Endothelial cell (in vitro differentiated cells): ENCODE measurements at regions not wholly inside any gene's neighbourhood (a gene's known extent, or its start where the extent isn't known, plus 50 kb on each side); places are given as distances from the start of the nearest gene placed in this dataset.
"Not testable (repeated sequence)": the region's sequence is repeated elsewhere in the genome, so short reads cannot be mapped to it uniquely, and the experiment has no call there.

Source experiments
- DNase-seq: peaks from one replicate; pipeline ENCODE4 v3.0.0; 2021; ENCODE audit warnings: low spot score
- H3K27ac Mint-ChIP-seq: one replicate; pipeline ENCODE4 v1.8.0; 2021; ENCODE audit warnings: mixed read lengths, inconsistent platforms; ENCODE audit not compliant: unreplicated experiment
- H3K27me3 Mint-ChIP-seq: one replicate; pipeline ENCODE4 v1.8.0; 2021; ENCODE audit warnings: mild to moderate bottlenecking, moderate library complexity, mixed read lengths, inconsistent platforms; ENCODE audit not compliant: unreplicated experiment
- H3K36me3 Mint-ChIP-seq: one replicate; pipeline ENCODE4 v1.8.0; 2021; ENCODE audit warnings: mild to moderate bottlenecking, low read depth, mixed read lengths, inconsistent platforms; ENCODE audit not compliant: unreplicated experiment
- H3K4me1 Mint-ChIP-seq: one replicate; pipeline ENCODE4 v1.8.0; 2021; ENCODE audit warnings: mild to moderate bottlenecking, mixed read lengths, inconsistent platforms; ENCODE audit not compliant: unreplicated experiment
- H3K4me3 Mint-ChIP-seq: one replicate; pipeline ENCODE4 v1.8.0; 2021; ENCODE audit warnings: mild to moderate bottlenecking, mixed read lengths, inconsistent platforms; ENCODE audit not compliant: unreplicated experiment
- H3K9me3 Mint-ChIP-seq: one replicate; pipeline ENCODE4 v1.8.0; 2021; ENCODE audit warnings: mixed read lengths, inconsistent platforms; ENCODE audit not compliant: unreplicated experiment
- CTCF ChIP-seq: fragments of 200-600 bp; sonication (generic); IDR thresholded peaks from one replicate; pipeline ENCODE4 v1.5.0; 2021; ENCODE audit warnings: antibody characterized with exemption; ENCODE audit not compliant: unreplicated experiment

GRCh38 chr4:67412153-67412712 is 133.1 kb downstream of the CENPC start:
- H3K27ac Mint-ChIP-seq, H3K36me3 Mint-ChIP-seq, H3K9me3 Mint-ChIP-seq, H3K27me3 Mint-ChIP-seq, H3K4me1 Mint-ChIP-seq, H3K4me3 Mint-ChIP-seq, DNase-seq: not testable (repeated sequence)

- no peak overlapping the region for H3K4me3 Mint-ChIP-seq
- H3K27me3 Mint-ChIP-seq: peaks cover 2% of the 10 kb centered on the region
- peaks cover 4% of the 10 kb centered on the region for H3K9me3 Mint-ChIP-seq
- H3K27ac Mint-ChIP-seq: no peak overlapping the region
- no peak for TF ChIP-seq CTCF
- no peaks in the 10 kb centered on the region for H3K36me3 Mint-ChIP-seq
- H3K4me1 Mint-ChIP-seq: no peaks in the 10 kb centered on the region
- DNase-seq: no peak
These were observed 142.0 kb downstream of the CENPC start for GRCh38 chr4:67403342-67403741.

GRCh38 chr4:67401902-67402301 is 143.4 kb downstream of the CENPC start:
- no peak for TF ChIP-seq CTCF
- no peak overlapping the region for H3K4me3 Mint-ChIP-seq
- no peak overlapping the region for H3K27ac Mint-ChIP-seq
- H3K27me3 Mint-ChIP-seq: peaks cover 2% of the 10 kb centered on the region
- DNase-seq: no peak
- H3K9me3 Mint-ChIP-seq: peaks cover 4% of the 10 kb centered on the region
- no peaks in the 10 kb centered on the region for H3K4me1 Mint-ChIP-seq
- H3K36me3 Mint-ChIP-seq: no peaks in the 10 kb centered on the region

- H3K4me1 Mint-ChIP-seq: no peaks in the 10 kb centered on the region
- no peaks in the 10 kb centered on the region for H3K27me3 Mint-ChIP-seq
- no peak overlapping the region for H3K27ac Mint-ChIP-seq
- no peaks in the 10 kb centered on the region for H3K36me3 Mint-ChIP-seq
- no peaks in the 10 kb centered on the region for H3K9me3 Mint-ChIP-seq
- no peak for TF ChIP-seq CTCF
- H3K4me3 Mint-ChIP-seq: no peak overlapping the region
- DNase-seq: no peak
These were observed 147.4 kb downstream of the CENPC start for GRCh38 chr4:67397931-67398330.

- Mint-ChIP-seq H3K4me1 (no peaks in the 10 kb centered on the region), H3K4me3 (no peak overlapping the region), H3K27me3 (no peaks in the 10 kb centered on the region), H3K27ac (no peak overlapping the region), H3K9me3 (no peaks in the 10 kb centered on the region), H3K36me3 (no peaks in the 10 kb centered on the region)
- no peak for DNase-seq
- no peak for TF ChIP-seq CTCF
These were observed 148.3 kb downstream of the CENPC start for GRCh38 chr4:67397031-67397430.
